Panc1 (cell line): ENCODE measurements at regions not wholly inside any gene's neighbourhood (a gene's known extent, or its start where the extent isn't known, plus 50 kb on each side); places are given as distances from the start of the nearest gene placed in this dataset.

Source experiments
- POLR2AphosphoS5 ChIP-seq: IDR thresholded peaks from 2 replicates; pipeline ENCODE4 v1.6.1; 2012; ENCODE audit warnings: mild to moderate bottlenecking, low read depth, low read length, moderate library complexity
- SIN3A ChIP-seq: IDR thresholded peaks from 2 replicates; pipeline ENCODE4 v1.6.1; 2012; ENCODE audit warnings: low read depth, mild to moderate bottlenecking, low read length, moderate library complexity, borderline replicate concordance; ENCODE audit not compliant: insufficient read depth
- TF ChIP-seq, protein P1 (sequence below): fragments of 450-650 bp; IDR thresholded peaks from 2 replicates; pipeline ENCODE4 v1.5.1; 2017; ENCODE audit warnings: mild to moderate bottlenecking
- TF ChIP-seq, protein P2 (sequence below), 2 experiments: IDR thresholded peaks; 2 replicates each; pipeline ENCODE4 v1.6.1; 2011 to 2012; ENCODE audit warnings: low read depth in 2 of 2, control low read depth in 1 of 2, low read length in 1 of 2, mild to moderate bottlenecking in 1 of 2, moderate library complexity in 1 of 2; ENCODE audit not compliant: insufficient read depth in 1 of 2

DNA sequence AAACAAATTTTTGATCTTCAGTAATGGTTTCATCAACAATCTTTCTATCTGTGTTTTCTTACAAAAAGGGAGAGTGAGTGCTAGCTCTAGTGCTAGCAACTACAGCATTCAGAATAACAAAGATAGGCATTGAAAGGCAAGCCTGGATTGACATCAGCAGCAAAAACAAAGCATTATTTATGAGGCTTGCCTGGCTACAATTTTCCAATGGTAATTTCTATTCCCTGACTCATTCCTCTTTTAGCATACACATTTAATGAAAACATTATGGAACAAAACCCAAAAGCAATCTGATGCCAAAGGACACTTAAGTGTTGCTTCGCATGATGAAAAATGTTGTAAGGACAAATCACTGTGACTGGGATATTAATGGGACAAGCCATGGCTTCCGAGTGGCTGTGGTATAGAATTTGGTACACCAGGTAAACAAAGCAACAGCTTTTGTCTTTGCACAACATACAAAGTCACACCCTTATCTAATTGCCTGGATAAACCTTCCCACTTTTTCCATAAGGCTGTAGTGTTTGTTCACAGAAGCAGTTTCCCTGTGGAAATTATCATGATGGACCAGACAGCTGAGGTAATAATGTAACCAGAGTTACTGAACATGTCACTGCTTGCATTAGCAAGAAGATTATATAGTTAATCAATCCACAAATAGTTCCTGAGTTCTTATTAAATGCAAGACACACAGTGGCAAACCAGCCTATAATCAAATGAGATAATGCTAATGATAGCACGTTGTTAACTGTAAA is 179.8 kb upstream of the EDIL3 start:
- TF ChIP-seq, protein P1, sequence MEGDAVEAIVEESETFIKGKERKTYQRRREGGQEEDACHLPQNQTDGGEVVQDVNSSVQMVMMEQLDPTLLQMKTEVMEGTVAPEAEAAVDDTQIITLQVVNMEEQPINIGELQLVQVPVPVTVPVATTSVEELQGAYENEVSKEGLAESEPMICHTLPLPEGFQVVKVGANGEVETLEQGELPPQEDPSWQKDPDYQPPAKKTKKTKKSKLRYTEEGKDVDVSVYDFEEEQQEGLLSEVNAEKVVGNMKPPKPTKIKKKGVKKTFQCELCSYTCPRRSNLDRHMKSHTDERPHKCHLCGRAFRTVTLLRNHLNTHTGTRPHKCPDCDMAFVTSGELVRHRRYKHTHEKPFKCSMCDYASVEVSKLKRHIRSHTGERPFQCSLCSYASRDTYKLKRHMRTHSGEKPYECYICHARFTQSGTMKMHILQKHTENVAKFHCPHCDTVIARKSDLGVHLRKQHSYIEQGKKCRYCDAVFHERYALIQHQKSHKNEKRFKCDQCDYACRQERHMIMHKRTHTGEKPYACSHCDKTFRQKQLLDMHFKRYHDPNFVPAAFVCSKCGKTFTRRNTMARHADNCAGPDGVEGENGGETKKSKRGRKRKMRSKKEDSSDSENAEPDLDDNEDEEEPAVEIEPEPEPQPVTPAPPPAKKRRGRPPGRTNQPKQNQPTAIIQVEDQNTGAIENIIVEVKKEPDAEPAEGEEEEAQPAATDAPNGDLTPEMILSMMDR, result no peak
- TF ChIP-seq POLR2AphosphoS5 (no peak), SIN3A (no peak)
- TF ChIP-seq, protein P2, sequence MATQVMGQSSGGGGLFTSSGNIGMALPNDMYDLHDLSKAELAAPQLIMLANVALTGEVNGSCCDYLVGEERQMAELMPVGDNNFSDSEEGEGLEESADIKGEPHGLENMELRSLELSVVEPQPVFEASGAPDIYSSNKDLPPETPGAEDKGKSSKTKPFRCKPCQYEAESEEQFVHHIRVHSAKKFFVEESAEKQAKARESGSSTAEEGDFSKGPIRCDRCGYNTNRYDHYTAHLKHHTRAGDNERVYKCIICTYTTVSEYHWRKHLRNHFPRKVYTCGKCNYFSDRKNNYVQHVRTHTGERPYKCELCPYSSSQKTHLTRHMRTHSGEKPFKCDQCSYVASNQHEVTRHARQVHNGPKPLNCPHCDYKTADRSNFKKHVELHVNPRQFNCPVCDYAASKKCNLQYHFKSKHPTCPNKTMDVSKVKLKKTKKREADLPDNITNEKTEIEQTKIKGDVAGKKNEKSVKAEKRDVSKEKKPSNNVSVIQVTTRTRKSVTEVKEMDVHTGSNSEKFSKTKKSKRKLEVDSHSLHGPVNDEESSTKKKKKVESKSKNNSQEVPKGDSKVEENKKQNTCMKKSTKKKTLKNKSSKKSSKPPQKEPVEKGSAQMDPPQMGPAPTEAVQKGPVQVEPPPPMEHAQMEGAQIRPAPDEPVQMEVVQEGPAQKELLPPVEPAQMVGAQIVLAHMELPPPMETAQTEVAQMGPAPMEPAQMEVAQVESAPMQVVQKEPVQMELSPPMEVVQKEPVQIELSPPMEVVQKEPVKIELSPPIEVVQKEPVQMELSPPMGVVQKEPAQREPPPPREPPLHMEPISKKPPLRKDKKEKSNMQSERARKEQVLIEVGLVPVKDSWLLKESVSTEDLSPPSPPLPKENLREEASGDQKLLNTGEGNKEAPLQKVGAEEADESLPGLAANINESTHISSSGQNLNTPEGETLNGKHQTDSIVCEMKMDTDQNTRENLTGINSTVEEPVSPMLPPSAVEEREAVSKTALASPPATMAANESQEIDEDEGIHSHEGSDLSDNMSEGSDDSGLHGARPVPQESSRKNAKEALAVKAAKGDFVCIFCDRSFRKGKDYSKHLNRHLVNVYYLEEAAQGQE (IDR thresholded peaks at IDR 0.05; ENCODE audit: insufficient read depth in 1 of 2, low read depth in 2 of 2, low read length in 1 of 2), result no peak
